H1 (cell line): ENCODE measurements at regions not wholly inside any gene's neighbourhood (a gene's known extent, or its start where the extent isn't known, plus 50 kb on each side); places are given as distances from the start of the nearest gene placed in this dataset.

ENCODE experiments used
- ASH2L ChIP-seq: fragments of 200-600, 300-600 bp; sonication (generic); IDR thresholded peaks from one replicate; pipeline ENCODE4 v1.7.1; 2017; ENCODE audit warnings: low read length
- ATF3 ChIP-seq: IDR thresholded peaks from 2 replicates; pipeline ENCODE4 v1.6.1; 2011; ENCODE audit warnings: low read depth, mild to moderate bottlenecking, low read length; ENCODE audit not compliant: insufficient read depth
- CBX5 ChIP-seq: fragments of 300-800, 300-1000 bp; sonication (generic); IDR thresholded peaks from 2 replicates; pipeline ENCODE4 v1.7.1; 2016; ENCODE audit warnings: antibody characterized with exemption, low read length, low read depth
- CTCF ChIP-seq, 3 experiments: IDR thresholded peaks; 1 replicate in 2 of 3; 2 replicates in 1 of 3; pipeline versions ENCODE4 v1.5.1 to v1.6.1; 2011; ENCODE audit warnings: low read length in 3 of 3, mild to moderate bottlenecking in 3 of 3, inconsistent platforms in 2 of 3, low read depth in 1 of 3, moderate library complexity in 1 of 3; ENCODE audit not compliant: insufficient read depth in 1 of 3; ENCODE audit errors: control extremely low read depth in 1 of 3
- TAF1 ChIP-seq: IDR thresholded peaks from 2 replicates; pipeline ENCODE4 v1.6.1; 2011; ENCODE audit warnings: mild to moderate bottlenecking, low read depth, low read length

DNA sequence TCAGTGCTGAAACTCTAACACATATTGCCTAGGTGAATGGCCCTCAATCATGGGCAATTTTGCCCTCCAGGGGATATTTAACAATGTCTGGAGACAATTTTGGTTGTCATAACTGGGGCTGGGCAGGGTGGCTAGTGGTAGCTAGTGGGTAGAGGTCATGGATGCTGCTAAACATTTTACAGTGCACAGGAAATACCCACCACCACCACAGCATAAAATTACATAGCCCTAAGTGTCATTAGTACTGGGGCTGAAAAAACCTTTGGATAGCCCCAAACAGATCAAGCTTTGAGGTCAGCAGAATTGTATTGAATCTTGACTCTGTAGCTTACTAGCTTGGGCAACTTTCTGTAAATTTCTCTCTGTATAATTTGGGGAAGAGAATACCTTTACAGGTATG lies 758.0 kb downstream of the BCL11B start (continued):
- TF ChIP-seq CTCF (IDR thresholded peaks at IDR 0.05; ENCODE audit: control extremely low read depth in 1 of 3, insufficient read depth in 1 of 3, low read depth in 1 of 3, low read length in 3 of 3): no peak
- TF ChIP-seq TAF1: no peak
- TF ChIP-seq CBX5: no peak
- TF ChIP-seq ASH2L: no peak
- no peak for TF ChIP-seq ATF3
